HFFc6 (cell line): ENCODE measurements at regions not wholly inside any gene's neighbourhood (a gene's known extent, or its start where the extent isn't known, plus 50 kb on each side); places are given as distances from the start of the nearest gene placed in this dataset.

ENCODE experiments used
- DNase-seq: peaks from one replicate; pipeline ENCODE4 v3.0.0-alpha.2; 2018
- H3K27ac Mint-ChIP-seq: 2 replicates; pipeline ENCODE4 v1.8.0; 2020; ENCODE audit warnings: mild to moderate bottlenecking, mixed read lengths
- H3K27me3 Mint-ChIP-seq: 2 replicates; pipeline ENCODE4 v1.8.0; 2021; ENCODE audit warnings: mild to moderate bottlenecking, moderate library complexity, mixed read lengths; ENCODE audit not compliant: insufficient read depth
- H3K36me3 Mint-ChIP-seq: 2 replicates; pipeline ENCODE4 v1.8.0; 2021; ENCODE audit warnings: low read depth, mixed read lengths
- H3K4me1 Mint-ChIP-seq: 2 replicates; pipeline ENCODE4 v1.8.0; 2020; ENCODE audit warnings: low read depth, mixed read lengths
- H3K4me3 Mint-ChIP-seq: 2 replicates; pipeline ENCODE4 v1.8.0; 2020; ENCODE audit warnings: mild to moderate bottlenecking, moderate library complexity, mixed read lengths
- H3K9me3 Mint-ChIP-seq: 2 replicates; pipeline ENCODE4 v1.8.0; 2020; ENCODE audit warnings: mild to moderate bottlenecking, mixed read lengths
- TF ChIP-seq, protein P1 (sequence below): fragments of 200-600 bp; sonication (generic); IDR thresholded peaks from 2 replicates; pipeline ENCODE4 v1.5.0; 2021; ENCODE audit warnings: antibody characterized with exemption, mild to moderate bottlenecking

DNA sequence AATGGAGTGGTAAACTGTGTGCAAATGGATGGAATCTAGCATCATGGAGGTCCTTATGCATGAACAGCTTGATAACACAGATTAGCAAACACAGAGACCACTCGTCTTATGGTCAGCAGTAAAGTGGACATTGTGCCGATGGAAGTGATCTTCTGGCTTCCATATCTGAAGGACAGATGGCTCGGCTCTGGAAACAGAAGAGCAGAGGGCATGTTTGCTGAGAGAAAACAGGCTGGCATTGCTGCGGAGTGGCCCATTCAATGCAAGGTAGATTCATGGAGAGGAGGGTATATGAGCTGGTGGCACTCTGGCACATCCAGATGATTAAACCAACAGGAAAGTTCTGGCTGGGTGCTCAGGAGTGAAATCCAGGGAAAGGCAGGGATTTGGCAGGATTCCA lies 513.2 kb downstream of the DIRAS2 start:
- no peak overlapping the region for H3K4me3 Mint-ChIP-seq
- H3K27me3 Mint-ChIP-seq: 0 out of 2 replicates have a peak, but pooled peaks cover 2% of the 10 kb centered on the region
- TF ChIP-seq, protein P1, sequence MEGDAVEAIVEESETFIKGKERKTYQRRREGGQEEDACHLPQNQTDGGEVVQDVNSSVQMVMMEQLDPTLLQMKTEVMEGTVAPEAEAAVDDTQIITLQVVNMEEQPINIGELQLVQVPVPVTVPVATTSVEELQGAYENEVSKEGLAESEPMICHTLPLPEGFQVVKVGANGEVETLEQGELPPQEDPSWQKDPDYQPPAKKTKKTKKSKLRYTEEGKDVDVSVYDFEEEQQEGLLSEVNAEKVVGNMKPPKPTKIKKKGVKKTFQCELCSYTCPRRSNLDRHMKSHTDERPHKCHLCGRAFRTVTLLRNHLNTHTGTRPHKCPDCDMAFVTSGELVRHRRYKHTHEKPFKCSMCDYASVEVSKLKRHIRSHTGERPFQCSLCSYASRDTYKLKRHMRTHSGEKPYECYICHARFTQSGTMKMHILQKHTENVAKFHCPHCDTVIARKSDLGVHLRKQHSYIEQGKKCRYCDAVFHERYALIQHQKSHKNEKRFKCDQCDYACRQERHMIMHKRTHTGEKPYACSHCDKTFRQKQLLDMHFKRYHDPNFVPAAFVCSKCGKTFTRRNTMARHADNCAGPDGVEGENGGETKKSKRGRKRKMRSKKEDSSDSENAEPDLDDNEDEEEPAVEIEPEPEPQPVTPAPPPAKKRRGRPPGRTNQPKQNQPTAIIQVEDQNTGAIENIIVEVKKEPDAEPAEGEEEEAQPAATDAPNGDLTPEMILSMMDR: no peak
- H3K36me3 Mint-ChIP-seq: no peaks in the 10 kb centered on the region
- peaks cover 15% of the 10 kb centered on the region for H3K9me3 Mint-ChIP-seq
- no peaks in the 10 kb centered on the region for H3K4me1 Mint-ChIP-seq
- no peak overlapping the region for H3K27ac Mint-ChIP-seq
- DNase-seq: no peak

DNA sequence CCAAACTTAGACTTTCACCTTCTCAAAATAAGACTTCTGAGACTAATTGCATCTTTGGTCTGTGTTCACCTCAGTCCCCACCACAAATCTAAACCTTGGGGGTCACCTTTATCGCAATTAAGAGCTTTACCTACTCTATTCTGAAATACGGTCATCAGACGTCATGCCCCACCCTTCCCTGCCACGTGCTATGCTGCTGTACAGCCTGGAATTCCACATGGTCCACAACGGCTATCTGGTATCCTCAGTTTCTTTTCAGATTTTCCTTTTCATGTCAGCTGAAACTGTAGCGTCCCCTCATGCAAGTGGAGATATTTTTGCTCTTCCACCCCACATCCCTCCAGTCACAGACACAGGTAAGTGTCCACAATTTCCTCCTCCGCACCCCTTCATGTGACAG lies 511.1 kb downstream of the DIRAS2 start:
- Mint-ChIP-seq H3K27ac (no peak overlapping the region), H3K4me1 (no peaks in the 10 kb centered on the region), H3K36me3 (no peaks in the 10 kb centered on the region), H3K4me3 (no peak overlapping the region), H3K27me3 (no peaks in the 10 kb centered on the region), H3K9me3 (peaks cover 15% of the 10 kb centered on the region)
- DNase-seq: no peak
- TF ChIP-seq, protein P1: no peak

DNA sequence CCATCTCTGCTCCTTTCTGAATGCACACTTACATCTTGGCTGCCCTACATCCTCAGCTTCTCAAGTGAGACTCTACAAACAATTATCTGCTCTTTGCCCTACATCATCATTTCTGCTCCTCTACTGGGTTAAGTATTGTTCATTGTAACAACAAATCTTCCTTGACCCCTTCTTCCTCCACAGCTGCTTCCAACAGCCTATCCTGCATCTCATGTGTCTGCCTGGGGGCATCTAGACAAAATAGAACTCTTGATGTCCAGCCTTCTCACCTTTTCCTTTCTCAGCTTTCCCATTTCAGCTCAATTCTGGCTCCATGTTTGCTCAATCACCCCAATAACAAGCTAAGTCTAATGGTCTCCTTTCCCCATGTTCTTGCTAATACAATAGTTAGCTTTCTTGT lies 509.8 kb downstream of the DIRAS2 start:
- H3K4me1 Mint-ChIP-seq: no peaks in the 10 kb centered on the region
- peaks cover 15% of the 10 kb centered on the region for H3K9me3 Mint-ChIP-seq
- TF ChIP-seq, protein P1: no peak
- DNase-seq: no peak
- no peaks in the 10 kb centered on the region for H3K36me3 Mint-ChIP-seq
- H3K4me3 Mint-ChIP-seq: no peak overlapping the region
- no peaks in the 10 kb centered on the region for H3K27me3 Mint-ChIP-seq
- no peak overlapping the region for H3K27ac Mint-ChIP-seq

DNA sequence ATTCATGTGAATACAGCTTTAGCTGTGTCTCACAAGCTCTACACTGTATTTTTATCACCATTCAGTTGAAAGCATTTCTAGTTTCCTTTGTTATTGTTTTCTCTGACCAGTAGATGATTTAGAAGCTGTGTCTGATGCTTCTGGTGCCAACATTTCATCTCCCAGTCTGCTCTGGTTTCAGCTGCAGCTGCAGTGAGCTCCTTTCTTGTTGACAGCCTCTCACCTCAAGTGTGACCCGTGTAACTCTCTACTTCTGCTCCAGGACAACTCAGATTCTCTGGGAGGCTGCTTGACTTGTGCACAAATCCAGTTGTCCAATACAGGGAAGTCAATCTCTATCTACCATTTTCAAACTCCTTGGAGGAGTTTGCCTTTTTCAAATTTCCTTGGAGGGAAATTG lies 504.8 kb downstream of the DIRAS2 start:
- Mint-ChIP-seq H3K4me3 (no peak overlapping the region), H3K27ac (no peak overlapping the region), H3K36me3 (no peaks in the 10 kb centered on the region), H3K9me3 (no peaks in the 10 kb centered on the region), H3K4me1 (no peaks in the 10 kb centered on the region), H3K27me3 (peaks cover 4% of the 10 kb centered on the region)
- DNase-seq: no peak
- TF ChIP-seq, protein P1: no peak

DNA sequence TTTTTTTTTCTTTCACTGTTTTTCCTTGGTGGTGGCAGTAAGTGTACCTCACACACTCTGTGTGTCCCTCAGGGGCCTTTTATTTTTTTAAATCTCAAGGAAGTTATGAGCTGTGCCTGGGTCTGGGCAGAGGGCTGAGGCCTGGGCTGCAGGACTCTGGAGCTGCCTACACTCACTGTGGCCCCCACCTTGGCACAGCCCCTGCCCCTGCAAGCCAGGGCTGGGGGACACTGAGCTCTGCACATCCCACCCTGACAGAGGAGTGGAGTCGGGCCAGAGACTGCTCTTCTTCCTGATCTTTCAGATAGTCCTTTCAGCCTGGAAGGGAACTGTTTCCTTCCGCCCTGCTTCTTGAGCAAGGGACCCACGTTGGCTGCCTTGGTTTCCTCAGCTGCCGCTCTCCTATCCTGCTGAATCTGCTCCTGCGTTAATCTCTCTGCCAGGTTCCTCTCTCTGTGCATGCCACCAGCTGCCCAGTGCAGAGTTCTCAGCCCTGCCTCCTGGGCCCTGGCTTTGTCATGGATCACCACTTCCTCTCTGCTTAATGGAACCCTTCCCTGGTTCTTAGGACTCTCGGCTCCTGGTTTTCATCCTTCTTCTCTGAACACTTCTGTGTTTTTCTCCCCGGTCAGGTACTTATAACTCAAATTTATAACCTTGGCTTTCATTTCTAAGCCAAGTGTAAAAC lies 502.3 kb downstream of the DIRAS2 start:
- Mint-ChIP-seq H3K9me3 (no peaks in the 10 kb centered on the region), H3K36me3 (no peaks in the 10 kb centered on the region), H3K27me3 (peaks cover 4% of the 10 kb centered on the region), H3K4me3 (no peak overlapping the region), H3K4me1 (no peaks in the 10 kb centered on the region), H3K27ac (no peak overlapping the region)
- DNase-seq: no peak
- TF ChIP-seq, protein P1: no peak
